ENCODE measurements at regions not wholly inside any gene's neighbourhood (a gene's known extent, or its start where the extent isn't known, plus 50 kb on each side); places are given as distances from the start of the nearest gene placed in this dataset.

DNA sequence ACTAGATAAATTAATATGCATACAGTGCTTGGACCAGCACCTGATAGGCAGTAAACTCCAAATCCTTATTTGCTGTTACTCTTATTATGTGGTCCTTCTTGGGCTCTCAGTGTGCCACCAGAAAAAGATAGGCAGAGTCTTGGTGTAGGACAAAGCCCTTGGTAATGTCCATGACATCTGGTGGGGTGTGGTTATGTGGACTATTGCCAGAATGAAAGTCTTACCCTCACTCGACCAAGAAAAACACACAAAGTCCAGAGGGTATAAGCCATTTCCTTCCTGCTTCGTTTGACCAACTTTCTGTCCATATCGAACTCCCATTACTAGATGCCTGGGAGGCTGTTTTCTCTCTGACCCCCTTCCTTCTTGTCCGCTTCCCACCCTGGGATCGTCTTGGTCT, 140.9 kb downstream of the UTP18 start (continued):
- TF ChIP-seq, protein P1, sequence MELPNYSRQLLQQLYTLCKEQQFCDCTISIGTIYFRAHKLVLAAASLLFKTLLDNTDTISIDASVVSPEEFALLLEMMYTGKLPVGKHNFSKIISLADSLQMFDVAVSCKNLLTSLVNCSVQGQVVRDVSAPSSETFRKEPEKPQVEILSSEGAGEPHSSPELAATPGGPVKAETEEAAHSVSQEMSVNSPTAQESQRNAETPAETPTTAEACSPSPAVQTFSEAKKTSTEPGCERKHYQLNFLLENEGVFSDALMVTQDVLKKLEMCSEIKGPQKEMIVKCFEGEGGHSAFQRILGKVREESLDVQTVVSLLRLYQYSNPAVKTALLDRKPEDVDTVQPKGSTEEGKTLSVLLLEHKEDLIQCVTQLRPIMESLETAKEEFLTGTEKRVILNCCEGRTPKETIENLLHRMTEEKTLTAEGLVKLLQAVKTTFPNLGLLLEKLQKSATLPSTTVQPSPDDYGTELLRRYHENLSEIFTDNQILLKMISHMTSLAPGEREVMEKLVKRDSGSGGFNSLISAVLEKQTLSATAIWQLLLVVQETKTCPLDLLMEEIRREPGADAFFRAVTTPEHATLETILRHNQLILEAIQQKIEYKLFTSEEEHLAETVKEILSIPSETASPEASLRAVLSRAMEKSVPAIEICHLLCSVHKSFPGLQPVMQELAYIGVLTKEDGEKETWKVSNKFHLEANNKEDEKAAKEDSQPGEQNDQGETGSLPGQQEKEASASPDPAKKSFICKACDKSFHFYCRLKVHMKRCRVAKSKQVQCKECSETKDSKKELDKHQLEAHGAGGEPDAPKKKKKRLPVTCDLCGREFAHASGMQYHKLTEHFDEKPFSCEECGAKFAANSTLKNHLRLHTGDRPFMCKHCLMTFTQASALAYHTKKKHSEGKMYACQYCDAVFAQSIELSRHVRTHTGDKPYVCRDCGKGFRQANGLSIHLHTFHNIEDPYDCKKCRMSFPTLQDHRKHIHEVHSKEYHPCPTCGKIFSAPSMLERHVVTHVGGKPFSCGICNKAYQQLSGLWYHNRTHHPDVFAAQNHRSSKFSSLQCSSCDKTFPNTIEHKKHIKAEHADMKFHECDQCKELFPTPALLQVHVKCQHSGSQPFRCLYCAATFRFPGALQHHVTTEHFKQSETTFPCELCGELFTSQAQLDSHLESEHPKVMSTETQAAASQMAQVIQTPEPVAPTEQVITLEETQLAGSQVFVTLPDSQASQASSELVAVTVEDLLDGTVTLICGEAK (IDR thresholded peaks at IDR 0.05; ENCODE audit: borderline replicate concordance) = no peak
- TF ChIP-seq, protein P2, sequence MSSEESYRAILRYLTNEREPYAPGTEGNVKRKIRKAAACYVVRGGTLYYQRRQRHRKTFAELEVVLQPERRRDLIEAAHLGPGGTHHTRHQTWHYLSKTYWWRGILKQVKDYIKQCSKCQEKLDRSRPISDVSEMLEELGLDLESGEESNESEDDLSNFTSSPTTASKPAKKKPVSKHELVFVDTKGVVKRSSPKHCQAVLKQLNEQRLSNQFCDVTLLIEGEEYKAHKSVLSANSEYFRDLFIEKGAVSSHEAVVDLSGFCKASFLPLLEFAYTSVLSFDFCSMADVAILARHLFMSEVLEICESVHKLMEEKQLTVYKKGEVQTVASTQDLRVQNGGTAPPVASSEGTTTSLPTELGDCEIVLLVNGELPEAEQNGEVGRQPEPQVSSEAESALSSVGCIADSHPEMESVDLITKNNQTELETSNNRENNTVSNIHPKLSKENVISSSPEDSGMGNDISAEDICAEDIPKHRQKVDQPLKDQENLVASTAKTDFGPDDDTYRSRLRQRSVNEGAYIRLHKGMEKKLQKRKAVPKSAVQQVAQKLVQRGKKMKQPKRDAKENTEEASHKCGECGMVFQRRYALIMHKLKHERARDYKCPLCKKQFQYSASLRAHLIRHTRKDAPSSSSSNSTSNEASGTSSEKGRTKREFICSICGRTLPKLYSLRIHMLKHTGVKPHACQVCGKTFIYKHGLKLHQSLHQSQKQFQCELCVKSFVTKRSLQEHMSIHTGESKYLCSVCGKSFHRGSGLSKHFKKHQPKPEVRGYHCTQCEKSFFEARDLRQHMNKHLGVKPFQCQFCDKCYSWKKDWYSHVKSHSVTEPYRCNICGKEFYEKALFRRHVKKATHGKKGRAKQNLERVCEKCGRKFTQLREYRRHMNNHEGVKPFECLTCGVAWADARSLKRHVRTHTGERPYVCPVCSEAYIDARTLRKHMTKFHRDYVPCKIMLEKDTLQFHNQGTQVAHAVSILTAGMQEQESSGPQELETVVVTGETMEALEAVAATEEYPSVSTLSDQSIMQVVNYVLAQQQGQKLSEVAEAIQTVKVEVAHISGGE (CRISPR knock-in tag; IDR thresholded peaks at IDR 0.05) = no peak
- TF ChIP-seq IKZF2 (IDR thresholded peaks at IDR 0.05) = no peak
- TF ChIP-seq, protein P3, sequence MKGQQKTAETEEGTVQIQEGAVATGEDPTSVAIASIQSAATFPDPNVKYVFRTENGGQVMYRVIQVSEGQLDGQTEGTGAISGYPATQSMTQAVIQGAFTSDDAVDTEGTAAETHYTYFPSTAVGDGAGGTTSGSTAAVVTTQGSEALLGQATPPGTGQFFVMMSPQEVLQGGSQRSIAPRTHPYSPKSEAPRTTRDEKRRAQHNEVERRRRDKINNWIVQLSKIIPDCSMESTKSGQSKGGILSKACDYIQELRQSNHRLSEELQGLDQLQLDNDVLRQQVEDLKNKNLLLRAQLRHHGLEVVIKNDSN (IDR thresholded peaks at IDR 0.05; ENCODE audit: borderline replicate concordance, extremely low read length, insufficient read depth, low read depth, low read length) = no peak
- TF ChIP-seq BHLHE40 (IDR thresholded peaks at IDR 0.05; ENCODE audit: borderline replicate concordance in 1 of 2, low read depth in 2 of 2, low read length in 1 of 2) = no peak
- no peak for TF ChIP-seq NBN (IDR thresholded peaks at IDR 0.05)
- TF ChIP-seq MEF2B (IDR thresholded peaks at IDR 0.05; ENCODE audit: partially characterized antibody, poor library complexity, severe bottlenecking) = no peak
- TF ChIP-seq SUPT20H (IDR thresholded peaks at IDR 0.05; ENCODE audit: borderline replicate concordance, control insufficient read depth, low read depth, low read length) = no peak
- TF ChIP-seq DPF2 (IDR thresholded peaks at IDR 0.05) = no peak

Data from GM12878 (cell line).